NCI-H526 treated with DMSO at 0.1 percent for 48 hours (cell line): ENCODE measurements at regions not wholly inside any gene's neighbourhood (a gene's known extent, or its start where the extent isn't known, plus 50 kb on each side); places are given as distances from the start of the nearest gene placed in this dataset.
"Not testable (repeated sequence)": the region's sequence is repeated elsewhere in the genome, so short reads cannot be mapped to it uniquely, and the experiment has no call there.

Experiments
- DNase-seq: peaks from one replicate; lab custom pipeline; 2025; lab: John Stamatoyannopoulos, UW

- DNase-seq: no peak
Observed at GRCh38 chr12:69131077-69131476, 108.3 kb upstream of the CPSF6 start.

GRCh38 chr12:69136931-69137613, 102.3 kb upstream of the CPSF6 start:
- no peak for DNase-seq

- DNase-seq: no peak
Observed at GRCh38 chr12:69141074-69141473, 98.3 kb upstream of the CPSF6 start.

- no peak for DNase-seq
Observed at GRCh38 chr12:69149270-69149669, 90.1 kb upstream of the CPSF6 start.

GRCh38 chr12:69150083-69150795, 89.1 kb upstream of the CPSF6 start:
- DNase-seq: no peak

GRCh38 chr12:69150796-69151127, 88.6 kb upstream of the CPSF6 start:
- DNase-seq: no peak

- DNase-seq: peak; percentile 2
Observed at GRCh38 chr12:69151254-69151764, 88.1 kb upstream of the CPSF6 start.

GRCh38 chr12:69154585-69155363, 84.6 kb upstream of the CPSF6 start:
- peak; percentile 13 for DNase-seq

GRCh38 chr12:69157023-69157655, 82.2 kb upstream of the CPSF6 start:
- DNase-seq: peak; percentile 50

- no peak for DNase-seq
Observed at GRCh38 chr12:69161829-69162228, 77.5 kb upstream of the CPSF6 start.

- DNase-seq: no peak
Observed at GRCh38 chr12:69163681-69164362, 75.5 kb upstream of the CPSF6 start.

GRCh38 chr12:69167648-69168165, 71.7 kb upstream of the CPSF6 start:
- DNase-seq: no peak

- DNase-seq: no peak
Observed at GRCh38 chr12:69168363-69168762, 71.0 kb upstream of the CPSF6 start.

GRCh38 chr12:69168828-69169227, 70.5 kb upstream of the CPSF6 start:
- no peak for DNase-seq

GRCh38 chr12:69170293-69170692, 69.1 kb upstream of the CPSF6 start:
- no peak for DNase-seq

- DNase-seq: no peak
Observed at GRCh38 chr12:69171881-69172280, 67.5 kb upstream of the CPSF6 start.

GRCh38 chr12:69172491-69172890, 66.9 kb upstream of the CPSF6 start:
- DNase-seq: no peak

GRCh38 chr12:69173368-69173767, 66.0 kb upstream of the CPSF6 start:
- DNase-seq: no peak

GRCh38 chr12:69179786-69180185, 59.6 kb upstream of the CPSF6 start:
- no peak for DNase-seq

GRCh38 chr12:69187572-69187971, 51.8 kb upstream of the CPSF6 start:
- DNase-seq: not testable (repeated sequence)

- DNase-seq: no peak
Observed at GRCh38 chr12:69189378-69189978, 49.9 kb upstream of the CPSF6 start.
